ENCODE measurements at regions not wholly inside any gene's neighbourhood (a gene's known extent, or its start where the extent isn't known, plus 50 kb on each side); places are given as distances from the start of the nearest gene placed in this dataset.

GRCh38 chr9:91495450-91495849 is 71.8 kb upstream of the NFIL3 start:
- TF ChIP-seq CTCF (conservative IDR thresholded peaks at IDR 0.05) (no peak), EZH2 (IDR thresholded peaks at IDR 0.05; ENCODE audit: low read depth) (no peak)

All from PC-9 (cell line).